NB4 (cell line): ENCODE measurements at regions not wholly inside any gene's neighbourhood (a gene's known extent, or its start where the extent isn't known, plus 50 kb on each side); places are given as distances from the start of the nearest gene placed in this dataset.

Experiments
- DNase-seq: peaks from one replicate; pipeline ENCODE4 v3.0.0; 2010; ENCODE audit warnings: low read depth
- H3K4me3 ChIP-seq: one replicate; pipeline ENCODE4 v1.5.1; 2011; ENCODE audit warnings: mild to moderate bottlenecking, low read depth, low read length, moderate library complexity
- MYC ChIP-seq: IDR thresholded peaks from 2 replicates; pipeline ENCODE4 v1.6.1; 2011; ENCODE audit warnings: low read depth, low read length
- POLR2A ChIP-seq: IDR thresholded peaks from 2 replicates; pipeline ENCODE4 v1.6.1; 2011; ENCODE audit warnings: mild to moderate bottlenecking; ENCODE audit not compliant: insufficient read length; ENCODE audit errors: extremely low read depth
- TF ChIP-seq, protein P1 (sequence below): IDR thresholded peaks from 2 replicates; pipeline ENCODE4 v1.6.1; 2011; ENCODE audit warnings: low read depth, low read length
- TF ChIP-seq, protein P2 (sequence below): IDR thresholded peaks from one replicate; pipeline ENCODE4 v1.5.1; 2012; ENCODE audit warnings: low read depth, low read length

- DNase-seq = no peak
- TF ChIP-seq POLR2A = no peak
- TF ChIP-seq MYC = no peak
- TF ChIP-seq, protein P1, sequence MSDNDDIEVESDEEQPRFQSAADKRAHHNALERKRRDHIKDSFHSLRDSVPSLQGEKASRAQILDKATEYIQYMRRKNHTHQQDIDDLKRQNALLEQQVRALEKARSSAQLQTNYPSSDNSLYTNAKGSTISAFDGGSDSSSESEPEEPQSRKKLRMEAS = no peak
- TF ChIP-seq, protein P2, sequence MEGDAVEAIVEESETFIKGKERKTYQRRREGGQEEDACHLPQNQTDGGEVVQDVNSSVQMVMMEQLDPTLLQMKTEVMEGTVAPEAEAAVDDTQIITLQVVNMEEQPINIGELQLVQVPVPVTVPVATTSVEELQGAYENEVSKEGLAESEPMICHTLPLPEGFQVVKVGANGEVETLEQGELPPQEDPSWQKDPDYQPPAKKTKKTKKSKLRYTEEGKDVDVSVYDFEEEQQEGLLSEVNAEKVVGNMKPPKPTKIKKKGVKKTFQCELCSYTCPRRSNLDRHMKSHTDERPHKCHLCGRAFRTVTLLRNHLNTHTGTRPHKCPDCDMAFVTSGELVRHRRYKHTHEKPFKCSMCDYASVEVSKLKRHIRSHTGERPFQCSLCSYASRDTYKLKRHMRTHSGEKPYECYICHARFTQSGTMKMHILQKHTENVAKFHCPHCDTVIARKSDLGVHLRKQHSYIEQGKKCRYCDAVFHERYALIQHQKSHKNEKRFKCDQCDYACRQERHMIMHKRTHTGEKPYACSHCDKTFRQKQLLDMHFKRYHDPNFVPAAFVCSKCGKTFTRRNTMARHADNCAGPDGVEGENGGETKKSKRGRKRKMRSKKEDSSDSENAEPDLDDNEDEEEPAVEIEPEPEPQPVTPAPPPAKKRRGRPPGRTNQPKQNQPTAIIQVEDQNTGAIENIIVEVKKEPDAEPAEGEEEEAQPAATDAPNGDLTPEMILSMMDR = no peak
- H3K4me3 ChIP-seq = no peak overlapping the region
These were observed 369.1 kb downstream of the ZNF521 start for GRCh38 chr18:24982831-24983230.

- DNase-seq = no peak
- TF ChIP-seq POLR2A (no peak), MYC (no peak)
- TF ChIP-seq, protein P1 = no peak
- TF ChIP-seq, protein P2 = no peak
- no peak overlapping the region for H3K4me3 ChIP-seq
These were observed 368.3 kb downstream of the ZNF521 start for GRCh38 chr18:24983566-24984139.

- no peak overlapping the region for H3K4me3 ChIP-seq
- DNase-seq = no peak
- TF ChIP-seq, protein P1 = no peak
- TF ChIP-seq POLR2A (no peak), MYC (no peak)
- TF ChIP-seq, protein P2 = no peak
These were observed 366.4 kb downstream of the ZNF521 start for GRCh38 chr18:24985586-24985985.

- DNase-seq = no peak
- no peak for TF ChIP-seq MYC
- no peak for TF ChIP-seq POLR2A
- H3K4me3 ChIP-seq = no peak overlapping the region
These were observed 365.2 kb downstream of the ZNF521 start for GRCh38 chr18:24986666-24987302.

- DNase-seq = no peak
- TF ChIP-seq POLR2A (no peak), MYC (no peak)
- TF ChIP-seq, protein P1 = no peak
- TF ChIP-seq, protein P2 = no peak
- H3K4me3 ChIP-seq = no peak overlapping the region
These were observed 364.4 kb downstream of the ZNF521 start for GRCh38 chr18:24987303-24988252.

- no peak overlapping the region for H3K4me3 ChIP-seq
- peak; percentile 17 for DNase-seq
- TF ChIP-seq, protein P2 = no peak
- TF ChIP-seq, protein P1 = no peak
- TF ChIP-seq MYC = no peak
- no peak for TF ChIP-seq POLR2A
These were observed 363.6 kb downstream of the ZNF521 start for GRCh38 chr18:24988253-24988840.
